ENCODE measurements at regions not wholly inside any gene's neighbourhood (a gene's known extent, or its start where the extent isn't known, plus 50 kb on each side); places are given as distances from the start of the nearest gene placed in this dataset.
"Not testable (repeated sequence)": the region's sequence is repeated elsewhere in the genome, so short reads cannot be mapped to it uniquely, and the experiment has no call there.

GRCh38 chr15:24311692-24312091 is 363.9 kb upstream of the NPAP1 start:
- H4K20me1 ChIP-seq (ENCODE audit: control insufficient read depth, extremely low read depth, insufficient read depth, low read length); H3K4me1 ChIP-seq (ENCODE audit: control insufficient read depth, extremely low read depth, insufficient read depth, low read length); H3K27ac ChIP-seq (ENCODE audit: insufficient read depth, low read length); H3K4me3 ChIP-seq (replicated peaks in 1 of 4; ENCODE audit: control extremely low read depth in 1 of 4, insufficient read depth in 1 of 4, low read depth in 3 of 4, low read length in 4 of 4); H2AFZ ChIP-seq (ENCODE audit: low read length); H3K79me2 ChIP-seq (ENCODE audit: control insufficient read depth, insufficient read depth, low read length); H3K9ac ChIP-seq (ENCODE audit: insufficient read depth, low read length); H3K27me3 ChIP-seq (ENCODE audit: control insufficient read depth, insufficient read depth, low read length); H3K4me2 ChIP-seq (ENCODE audit: extremely low read depth, insufficient read depth, low read length); H3K9me3 ChIP-seq (ENCODE audit: control insufficient read depth, insufficient read depth, low read depth, low read length); H3K36me3 ChIP-seq (ENCODE audit: control insufficient read depth, insufficient read depth, low read length): not testable (repeated sequence)
- DNase-seq (ENCODE audit: low read depth in 2 of 2) = peak in 1 of 2 donors; percentile 51

GRCh38 chr15:24316326-24316725 is 359.2 kb upstream of the NPAP1 start:
- not testable (repeated sequence) for H3K9ac ChIP-seq (ENCODE audit: insufficient read depth, low read length); H3K27me3 ChIP-seq (ENCODE audit: control insufficient read depth, insufficient read depth, low read length); H3K36me3 ChIP-seq (ENCODE audit: control insufficient read depth, insufficient read depth, low read length); H4K20me1 ChIP-seq (ENCODE audit: control insufficient read depth, extremely low read depth, insufficient read depth, low read length); H3K4me2 ChIP-seq (ENCODE audit: extremely low read depth, insufficient read depth, low read length); H3K9me3 ChIP-seq (ENCODE audit: control insufficient read depth, insufficient read depth, low read depth, low read length); H3K27ac ChIP-seq (ENCODE audit: insufficient read depth, low read length); H2AFZ ChIP-seq (ENCODE audit: low read length); DNase-seq (ENCODE audit: low read depth in 2 of 2); H3K4me3 ChIP-seq (replicated peaks in 1 of 4; ENCODE audit: control extremely low read depth in 1 of 4, insufficient read depth in 1 of 4, low read depth in 3 of 4, low read length in 4 of 4); H3K79me2 ChIP-seq (ENCODE audit: control insufficient read depth, insufficient read depth, low read length); H3K4me1 ChIP-seq (ENCODE audit: control insufficient read depth, extremely low read depth, insufficient read depth, low read length)

GRCh38 chr15:24318981-24319380 is 356.6 kb upstream of the NPAP1 start:
- Histone ChIP-seq H3K36me3 (ENCODE audit: control insufficient read depth, insufficient read depth, low read length) (no peaks in the 10 kb centered on the region), H3K9ac (ENCODE audit: insufficient read depth, low read length) (no peak overlapping the region), H3K9me3 (ENCODE audit: control insufficient read depth, insufficient read depth, low read depth, low read length) (no peaks in the 10 kb centered on the region), H3K4me3 (replicated peaks in 1 of 4; ENCODE audit: control extremely low read depth in 1 of 4, insufficient read depth in 1 of 4, low read depth in 3 of 4, low read length in 4 of 4) (no peak overlapping the region), H3K27ac (ENCODE audit: insufficient read depth, low read length) (no peak overlapping the region), H3K79me2 (ENCODE audit: control insufficient read depth, insufficient read depth, low read length) (no peaks in the 10 kb centered on the region), H3K27me3 (ENCODE audit: control insufficient read depth, insufficient read depth, low read length) (no peaks in the 10 kb centered on the region), H3K4me1 (ENCODE audit: control insufficient read depth, extremely low read depth, insufficient read depth, low read length) (no peaks in the 10 kb centered on the region), H4K20me1 (ENCODE audit: control insufficient read depth, extremely low read depth, insufficient read depth, low read length) (no peaks in the 10 kb centered on the region), H2AFZ (ENCODE audit: low read length) (no peak overlapping the region), H3K4me2 (ENCODE audit: extremely low read depth, insufficient read depth, low read length) (no peak overlapping the region)
- TF ChIP-seq EZH2 (IDR thresholded peaks at IDR 0.05; ENCODE audit: low read length, missing control alignments) = no peak
- TF ChIP-seq CTCF (conservative IDR thresholded peaks at IDR 0.05 in 1 of 2, IDR thresholded peaks at IDR 0.05 in 1 of 2; ENCODE audit: low read depth in 1 of 2, low read length in 2 of 2) = no peak
- DNase-seq (ENCODE audit: low read depth in 2 of 2) = peak in 1 of 2 donors; percentile 33

- not testable (repeated sequence) for H3K9ac ChIP-seq (ENCODE audit: insufficient read depth, low read length); H3K4me1 ChIP-seq (ENCODE audit: control insufficient read depth, extremely low read depth, insufficient read depth, low read length); H3K4me3 ChIP-seq (replicated peaks in 1 of 4; ENCODE audit: control extremely low read depth in 1 of 4, insufficient read depth in 1 of 4, low read depth in 3 of 4, low read length in 4 of 4); H4K20me1 ChIP-seq (ENCODE audit: control insufficient read depth, extremely low read depth, insufficient read depth, low read length); H3K27ac ChIP-seq (ENCODE audit: insufficient read depth, low read length); H2AFZ ChIP-seq (ENCODE audit: low read length); H3K36me3 ChIP-seq (ENCODE audit: control insufficient read depth, insufficient read depth, low read length); DNase-seq (ENCODE audit: low read depth in 2 of 2); H3K79me2 ChIP-seq (ENCODE audit: control insufficient read depth, insufficient read depth, low read length); H3K27me3 ChIP-seq (ENCODE audit: control insufficient read depth, insufficient read depth, low read length); H3K9me3 ChIP-seq (ENCODE audit: control insufficient read depth, insufficient read depth, low read depth, low read length); H3K4me2 ChIP-seq (ENCODE audit: extremely low read depth, insufficient read depth, low read length)
Measured at GRCh38 chr15:24324096-24324495, 351.5 kb upstream of the NPAP1 start.

- peak; percentile 51 to 70 for DNase-seq (ENCODE audit: low read depth in 2 of 2)
Measured at GRCh38 chr15:24326513-24326912, 349.1 kb upstream of the NPAP1 start.

GRCh38 chr15:24331964-24332363 is 343.6 kb upstream of the NPAP1 start:
- not testable (repeated sequence) for H4K20me1 ChIP-seq (ENCODE audit: control insufficient read depth, extremely low read depth, insufficient read depth, low read length); H3K4me1 ChIP-seq (ENCODE audit: control insufficient read depth, extremely low read depth, insufficient read depth, low read length); H3K9me3 ChIP-seq (ENCODE audit: control insufficient read depth, insufficient read depth, low read depth, low read length); DNase-seq (ENCODE audit: low read depth in 2 of 2); H3K27me3 ChIP-seq (ENCODE audit: control insufficient read depth, insufficient read depth, low read length); H3K4me3 ChIP-seq (replicated peaks in 1 of 4; ENCODE audit: control extremely low read depth in 1 of 4, insufficient read depth in 1 of 4, low read depth in 3 of 4, low read length in 4 of 4); H3K4me2 ChIP-seq (ENCODE audit: extremely low read depth, insufficient read depth, low read length); H2AFZ ChIP-seq (ENCODE audit: low read length); H3K9ac ChIP-seq (ENCODE audit: insufficient read depth, low read length); H3K36me3 ChIP-seq (ENCODE audit: control insufficient read depth, insufficient read depth, low read length); H3K27ac ChIP-seq (ENCODE audit: insufficient read depth, low read length); H3K79me2 ChIP-seq (ENCODE audit: control insufficient read depth, insufficient read depth, low read length)

More at GRCh38 chr15:24326513-24326912, 349.1 kb upstream of the NPAP1 start:
- not testable (repeated sequence) for H3K9me3 ChIP-seq (ENCODE audit: control insufficient read depth, insufficient read depth, low read depth, low read length); H3K4me1 ChIP-seq (ENCODE audit: control insufficient read depth, extremely low read depth, insufficient read depth, low read length); H3K36me3 ChIP-seq (ENCODE audit: control insufficient read depth, insufficient read depth, low read length); H3K27ac ChIP-seq (ENCODE audit: insufficient read depth, low read length); H3K27me3 ChIP-seq (ENCODE audit: control insufficient read depth, insufficient read depth, low read length); H3K4me2 ChIP-seq (ENCODE audit: extremely low read depth, insufficient read depth, low read length); H3K9ac ChIP-seq (ENCODE audit: insufficient read depth, low read length); H2AFZ ChIP-seq (ENCODE audit: low read length); H3K4me3 ChIP-seq (replicated peaks in 1 of 4; ENCODE audit: control extremely low read depth in 1 of 4, insufficient read depth in 1 of 4, low read depth in 3 of 4, low read length in 4 of 4); H4K20me1 ChIP-seq (ENCODE audit: control insufficient read depth, extremely low read depth, insufficient read depth, low read length); H3K79me2 ChIP-seq (ENCODE audit: control insufficient read depth, insufficient read depth, low read length)

Data from fibroblast of lung (primary cell).